ENCODE measurements at regions not wholly inside any gene's neighbourhood (a gene's known extent, or its start where the extent isn't known, plus 50 kb on each side); places are given as distances from the start of the nearest gene placed in this dataset.

DNA sequence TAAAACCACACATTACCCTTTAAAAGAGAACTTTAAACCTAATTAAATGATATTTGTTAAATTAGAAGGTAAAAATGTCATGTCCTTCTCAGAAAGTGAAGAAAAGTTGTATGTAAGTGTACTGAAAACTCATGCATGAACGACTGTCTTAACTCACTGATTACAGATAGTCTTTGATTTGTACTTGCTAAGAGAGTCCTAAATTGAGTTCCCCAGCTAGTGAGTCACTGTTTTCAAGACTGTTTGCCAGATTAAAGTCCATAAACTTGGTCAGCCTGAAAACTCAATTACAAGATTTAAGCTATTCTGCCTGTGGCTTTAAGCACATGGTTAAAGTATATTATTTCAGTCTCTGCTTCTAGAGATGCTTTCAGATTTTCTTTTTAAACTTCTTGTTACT is 124.9 kb upstream of the ZCCHC13 start:
- TF ChIP-seq, protein P1, sequence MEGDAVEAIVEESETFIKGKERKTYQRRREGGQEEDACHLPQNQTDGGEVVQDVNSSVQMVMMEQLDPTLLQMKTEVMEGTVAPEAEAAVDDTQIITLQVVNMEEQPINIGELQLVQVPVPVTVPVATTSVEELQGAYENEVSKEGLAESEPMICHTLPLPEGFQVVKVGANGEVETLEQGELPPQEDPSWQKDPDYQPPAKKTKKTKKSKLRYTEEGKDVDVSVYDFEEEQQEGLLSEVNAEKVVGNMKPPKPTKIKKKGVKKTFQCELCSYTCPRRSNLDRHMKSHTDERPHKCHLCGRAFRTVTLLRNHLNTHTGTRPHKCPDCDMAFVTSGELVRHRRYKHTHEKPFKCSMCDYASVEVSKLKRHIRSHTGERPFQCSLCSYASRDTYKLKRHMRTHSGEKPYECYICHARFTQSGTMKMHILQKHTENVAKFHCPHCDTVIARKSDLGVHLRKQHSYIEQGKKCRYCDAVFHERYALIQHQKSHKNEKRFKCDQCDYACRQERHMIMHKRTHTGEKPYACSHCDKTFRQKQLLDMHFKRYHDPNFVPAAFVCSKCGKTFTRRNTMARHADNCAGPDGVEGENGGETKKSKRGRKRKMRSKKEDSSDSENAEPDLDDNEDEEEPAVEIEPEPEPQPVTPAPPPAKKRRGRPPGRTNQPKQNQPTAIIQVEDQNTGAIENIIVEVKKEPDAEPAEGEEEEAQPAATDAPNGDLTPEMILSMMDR (conservative IDR thresholded peaks at IDR 0.05 in 1 of 2, IDR thresholded peaks at IDR 0.05 in 1 of 2; ENCODE audit: low read depth in 1 of 2, low read length in 2 of 2) = no peak
- TF ChIP-seq EZH2 (IDR thresholded peaks at IDR 0.05; ENCODE audit: low read length, missing control alignments) = no peak
